22Rv1 (cell line): ENCODE measurements at regions not wholly inside any gene's neighbourhood (a gene's known extent, or its start where the extent isn't known, plus 50 kb on each side); places are given as distances from the start of the nearest gene placed in this dataset.

ENCODE experiments used
- H3K27ac ChIP-seq: fragments of 450-650 bp; 2 replicates; pipeline ENCODE4 v1.5.1; 2017
- ZFX ChIP-seq: fragments of 450-650 bp; IDR thresholded peaks from 2 replicates; pipeline ENCODE4 v1.6.1; 2017; ENCODE audit warnings: antibody characterized with exemption, borderline replicate concordance
- TF ChIP-seq, protein P1 (sequence below): fragments of 450-650 bp; IDR thresholded peaks from 2 replicates; pipeline ENCODE4 v1.5.1; 2017; ENCODE audit warnings: mild to moderate bottlenecking

DNA sequence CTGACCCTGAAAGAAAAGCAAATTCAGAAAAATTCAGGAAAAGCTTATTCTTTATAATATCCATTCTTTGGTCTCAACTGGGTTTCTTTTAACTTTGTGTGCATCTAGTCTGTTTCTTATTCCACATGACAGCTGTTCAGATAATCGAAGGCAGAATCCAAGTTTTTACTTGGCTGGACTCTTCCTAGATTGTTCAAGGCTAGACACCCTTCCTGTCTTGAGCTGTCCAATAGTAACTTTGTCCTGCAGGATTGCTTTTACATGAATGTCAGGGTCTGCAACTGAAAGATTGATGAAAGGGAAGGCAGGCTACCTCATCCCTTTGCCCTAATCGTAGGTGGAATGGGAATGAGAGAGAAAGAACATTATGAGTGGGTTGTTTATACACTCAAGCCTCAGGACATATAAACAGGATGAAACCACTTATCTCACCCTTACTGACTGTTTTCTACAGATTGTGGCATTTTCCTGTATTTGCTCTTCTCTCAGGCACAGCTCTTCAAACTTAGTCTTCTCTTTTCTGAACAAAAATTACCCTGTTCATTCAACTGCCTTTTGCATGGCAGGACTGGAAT is 76.9 kb downstream of the LEPR start:
- H3K27ac ChIP-seq = no peak overlapping the region
- no peak for TF ChIP-seq ZFX
- TF ChIP-seq, protein P1, sequence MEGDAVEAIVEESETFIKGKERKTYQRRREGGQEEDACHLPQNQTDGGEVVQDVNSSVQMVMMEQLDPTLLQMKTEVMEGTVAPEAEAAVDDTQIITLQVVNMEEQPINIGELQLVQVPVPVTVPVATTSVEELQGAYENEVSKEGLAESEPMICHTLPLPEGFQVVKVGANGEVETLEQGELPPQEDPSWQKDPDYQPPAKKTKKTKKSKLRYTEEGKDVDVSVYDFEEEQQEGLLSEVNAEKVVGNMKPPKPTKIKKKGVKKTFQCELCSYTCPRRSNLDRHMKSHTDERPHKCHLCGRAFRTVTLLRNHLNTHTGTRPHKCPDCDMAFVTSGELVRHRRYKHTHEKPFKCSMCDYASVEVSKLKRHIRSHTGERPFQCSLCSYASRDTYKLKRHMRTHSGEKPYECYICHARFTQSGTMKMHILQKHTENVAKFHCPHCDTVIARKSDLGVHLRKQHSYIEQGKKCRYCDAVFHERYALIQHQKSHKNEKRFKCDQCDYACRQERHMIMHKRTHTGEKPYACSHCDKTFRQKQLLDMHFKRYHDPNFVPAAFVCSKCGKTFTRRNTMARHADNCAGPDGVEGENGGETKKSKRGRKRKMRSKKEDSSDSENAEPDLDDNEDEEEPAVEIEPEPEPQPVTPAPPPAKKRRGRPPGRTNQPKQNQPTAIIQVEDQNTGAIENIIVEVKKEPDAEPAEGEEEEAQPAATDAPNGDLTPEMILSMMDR = no peak

DNA sequence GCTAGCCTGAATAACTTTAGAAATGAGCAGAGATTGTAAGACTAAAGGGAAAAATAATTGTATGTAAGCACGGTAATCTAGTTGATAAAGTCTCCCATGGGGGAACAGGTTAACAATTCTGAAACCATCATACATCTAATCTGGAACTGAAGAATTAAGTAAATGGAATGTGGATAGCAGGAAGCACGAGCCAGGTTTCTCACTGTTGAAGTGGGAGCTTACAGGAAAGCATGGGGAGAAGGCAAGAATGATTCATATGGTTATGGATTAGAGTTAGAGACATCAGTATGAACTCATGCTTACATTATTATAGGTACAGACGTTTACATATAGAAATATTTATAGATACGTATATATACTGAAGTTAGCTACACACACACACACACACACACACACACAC is 83.0 kb downstream of the LEPR start:
- TF ChIP-seq ZFX = no peak
- TF ChIP-seq, protein P1 = no peak
- H3K27ac ChIP-seq = peak overlapping the region; percentile 24

DNA sequence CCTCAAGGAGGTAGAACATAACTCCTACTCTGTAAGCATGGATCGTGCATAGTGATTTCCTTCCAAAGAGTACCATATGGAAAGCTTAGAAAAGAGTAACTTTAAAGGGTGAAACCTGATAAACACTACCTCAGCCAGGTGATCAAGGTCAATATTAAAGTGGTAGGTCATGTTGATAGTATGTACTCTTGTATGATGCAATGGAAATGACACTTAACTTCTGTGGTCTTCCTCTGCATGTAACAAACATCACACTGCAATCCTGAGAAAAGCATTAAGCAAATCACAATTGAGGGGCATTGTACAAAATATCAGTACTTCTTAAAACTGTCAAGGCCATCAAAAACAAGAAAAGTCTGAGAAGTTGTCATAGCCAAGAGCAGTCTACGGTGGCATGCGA is 83.8 kb downstream of the LEPR start:
- no peak for TF ChIP-seq ZFX
- TF ChIP-seq, protein P1 = no peak
- peak overlapping the region; percentile 24 for H3K27ac ChIP-seq

DNA sequence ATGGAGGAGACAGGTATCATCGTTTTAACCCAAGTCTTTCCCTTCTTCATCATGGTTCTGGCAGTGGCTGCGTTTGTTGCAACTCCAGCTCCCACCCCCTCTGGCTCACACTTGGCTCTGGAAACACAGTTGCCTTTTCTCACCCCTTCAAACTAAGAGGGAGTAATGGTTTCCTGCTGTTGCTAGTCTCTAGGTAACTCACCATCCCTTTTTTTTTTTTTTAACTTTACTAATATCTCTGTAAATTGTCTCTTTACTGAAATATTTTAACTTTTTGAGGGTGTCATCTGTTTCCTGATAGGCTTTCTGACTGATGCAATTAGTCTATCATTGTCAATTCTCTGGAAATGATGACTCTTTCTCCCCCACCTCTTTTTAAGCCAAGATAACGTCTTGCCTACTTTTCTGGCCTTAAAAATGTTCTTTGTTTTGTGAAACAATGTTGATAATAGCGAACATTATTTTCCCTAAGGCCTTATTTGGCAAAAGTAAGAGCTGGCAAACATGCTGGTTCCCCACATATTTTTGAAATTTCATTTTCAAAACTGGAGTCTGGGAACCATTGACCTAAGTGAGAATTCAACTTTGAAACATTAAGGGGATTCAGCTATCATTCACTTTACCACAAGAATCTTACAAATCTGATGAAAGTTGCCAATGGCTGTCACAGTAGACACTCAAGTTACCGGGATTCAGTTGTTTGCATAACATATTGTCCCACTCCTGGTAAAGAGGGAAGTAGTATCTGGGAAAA is 85.3 kb downstream of the LEPR start:
- H3K27ac ChIP-seq = no peak overlapping the region

DNA sequence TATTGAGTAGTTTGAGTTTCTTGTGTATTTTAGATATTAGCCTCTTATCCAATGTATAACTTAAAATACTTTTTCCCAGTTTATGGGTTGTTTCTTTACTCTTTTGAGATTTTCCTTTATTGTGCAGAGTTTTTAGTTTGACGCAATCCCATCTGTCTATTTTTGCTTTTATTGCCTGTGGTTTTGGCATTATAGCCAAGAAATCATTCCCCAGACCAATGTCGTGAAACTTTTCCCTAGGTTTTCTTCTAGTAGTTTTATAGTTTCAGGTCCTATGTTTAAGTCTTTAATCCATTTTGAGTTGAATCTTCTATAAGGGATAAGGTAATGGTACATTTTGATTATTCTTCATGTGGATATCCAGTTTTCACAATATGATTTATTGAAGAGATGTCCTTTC is 87.6 kb downstream of the LEPR start:
- H3K27ac ChIP-seq = no peak overlapping the region
- TF ChIP-seq ZFX = no peak
- TF ChIP-seq, protein P1 = no peak

More for the DNA sequence above, 85.3 kb downstream of the LEPR start:
- TF ChIP-seq ZFX = no peak
- TF ChIP-seq, protein P1 = no peak

DNA sequence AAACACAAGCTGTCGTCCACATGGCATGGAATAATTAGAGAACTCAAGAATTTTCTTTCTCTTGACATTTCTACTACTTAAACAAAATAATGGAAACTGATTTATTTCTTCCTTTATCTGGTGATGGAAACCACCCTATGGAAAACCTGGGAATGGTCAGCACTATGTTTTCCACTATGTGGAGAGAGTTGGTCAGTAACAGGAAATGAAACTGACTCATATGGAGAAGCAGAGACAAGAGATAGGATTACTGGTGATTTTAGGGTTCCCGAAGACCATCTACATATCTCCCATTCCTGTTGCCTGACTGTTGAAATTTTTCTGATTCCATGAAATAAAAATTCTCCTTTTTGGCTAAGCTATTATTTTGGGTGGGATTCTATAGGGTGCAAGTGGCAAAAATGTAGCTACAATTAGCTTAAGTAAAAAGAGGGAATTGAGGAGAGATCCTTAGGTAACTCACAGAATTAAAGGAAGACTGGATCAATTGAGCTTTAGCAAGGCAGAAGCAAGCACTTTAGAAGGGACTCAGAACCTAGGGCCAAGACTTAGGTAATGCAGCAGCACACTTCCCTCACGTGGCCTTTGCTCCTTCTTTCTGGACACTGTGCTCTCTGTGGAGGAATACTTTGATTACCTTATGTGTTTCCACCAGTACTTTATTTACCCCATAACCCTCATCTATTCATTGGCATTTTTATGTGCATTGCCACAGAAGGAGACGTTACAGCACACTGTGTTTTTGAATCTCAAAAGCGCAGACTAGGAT is 89.6 kb downstream of the LEPR start:
- TF ChIP-seq ZFX = no peak
- TF ChIP-seq, protein P1 = no peak
- no peak overlapping the region for H3K27ac ChIP-seq

DNA sequence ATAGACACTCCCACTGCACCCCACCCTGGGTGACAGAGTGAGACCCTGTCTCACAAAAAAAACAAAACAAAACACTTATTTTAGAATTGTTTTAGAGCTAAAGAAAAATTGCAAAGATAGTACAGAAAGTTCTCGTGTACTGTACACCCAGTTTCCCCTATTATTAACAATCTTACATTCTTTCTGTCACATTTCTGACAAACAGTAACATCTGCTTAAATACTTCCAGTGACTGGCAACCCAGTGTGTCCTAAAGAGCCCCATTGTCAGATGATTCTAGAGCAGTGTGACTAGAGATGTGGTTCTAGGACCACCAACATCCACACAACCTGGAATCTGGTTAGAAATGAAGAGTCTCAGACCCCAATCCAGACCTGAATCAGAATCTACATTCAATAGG is 90.5 kb downstream of the LEPR start:
- no peak overlapping the region for H3K27ac ChIP-seq
- no peak for TF ChIP-seq ZFX
- TF ChIP-seq, protein P1 = no peak
